ENCODE measurements at regions not wholly inside any gene's neighbourhood (a gene's known extent, or its start where the extent isn't known, plus 50 kb on each side); places are given as distances from the start of the nearest gene placed in this dataset.
"Not testable (repeated sequence)": the region's sequence is repeated elsewhere in the genome, so short reads cannot be mapped to it uniquely, and the experiment has no call there.

DNA sequence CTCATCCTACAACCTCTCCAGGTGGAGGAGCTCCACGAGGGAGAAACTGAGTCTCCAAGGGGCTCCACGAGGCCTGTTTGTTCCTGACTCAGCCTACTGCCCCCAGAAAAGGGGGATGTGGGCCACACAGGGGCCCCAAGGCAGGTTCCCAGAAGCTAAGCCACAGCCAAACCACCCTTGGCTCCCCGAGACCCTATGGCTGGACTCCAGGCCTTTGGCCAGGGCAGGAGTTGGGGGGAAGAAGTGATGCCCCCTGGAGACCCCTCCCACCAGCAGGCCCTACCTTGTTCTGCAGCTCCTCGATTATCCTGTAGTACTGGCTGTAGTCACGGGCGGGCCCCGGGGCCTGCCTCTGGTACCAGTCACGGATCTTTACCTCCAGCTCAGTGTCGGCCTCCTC, 126.8 kb downstream of the TNFRSF13B start:
- not testable (repeated sequence) for TF ChIP-seq POLR2A (IDR thresholded peaks at IDR 0.05)
- TF ChIP-seq, protein P1, sequence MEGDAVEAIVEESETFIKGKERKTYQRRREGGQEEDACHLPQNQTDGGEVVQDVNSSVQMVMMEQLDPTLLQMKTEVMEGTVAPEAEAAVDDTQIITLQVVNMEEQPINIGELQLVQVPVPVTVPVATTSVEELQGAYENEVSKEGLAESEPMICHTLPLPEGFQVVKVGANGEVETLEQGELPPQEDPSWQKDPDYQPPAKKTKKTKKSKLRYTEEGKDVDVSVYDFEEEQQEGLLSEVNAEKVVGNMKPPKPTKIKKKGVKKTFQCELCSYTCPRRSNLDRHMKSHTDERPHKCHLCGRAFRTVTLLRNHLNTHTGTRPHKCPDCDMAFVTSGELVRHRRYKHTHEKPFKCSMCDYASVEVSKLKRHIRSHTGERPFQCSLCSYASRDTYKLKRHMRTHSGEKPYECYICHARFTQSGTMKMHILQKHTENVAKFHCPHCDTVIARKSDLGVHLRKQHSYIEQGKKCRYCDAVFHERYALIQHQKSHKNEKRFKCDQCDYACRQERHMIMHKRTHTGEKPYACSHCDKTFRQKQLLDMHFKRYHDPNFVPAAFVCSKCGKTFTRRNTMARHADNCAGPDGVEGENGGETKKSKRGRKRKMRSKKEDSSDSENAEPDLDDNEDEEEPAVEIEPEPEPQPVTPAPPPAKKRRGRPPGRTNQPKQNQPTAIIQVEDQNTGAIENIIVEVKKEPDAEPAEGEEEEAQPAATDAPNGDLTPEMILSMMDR (IDR thresholded peaks at IDR 0.05): not testable (repeated sequence)

All from lower leg skin (tissue), 3 donors.